ENCODE measurements at regions not wholly inside any gene's neighbourhood (a gene's known extent, or its start where the extent isn't known, plus 50 kb on each side); places are given as distances from the start of the nearest gene placed in this dataset.

GRCh38 chr18:65288908-65289307 is 461.9 kb upstream of the CDH7 start:
- no peak for ATAC-seq
- H3K27ac ChIP-seq (ENCODE audit: low read length), result no peak overlapping the region
- H3K9me3 ChIP-seq (ENCODE audit: control insufficient read depth, low read length), result no peaks in the 10 kb centered on the region
- H3K27me3 ChIP-seq (ENCODE audit: control insufficient read depth, insufficient read depth), result no peaks in the 10 kb centered on the region
- H3K4me3 ChIP-seq (ENCODE audit: low read length), result no peak overlapping the region
- 67% methylated on average over 5 of the region's 5 CpGs for whole genome bisulfite sequencing
- DNase-seq, result no peak
- intact Hi-C loops (cut with DNase I), result no loop called here
- H3K4me1 ChIP-seq (ENCODE audit: control insufficient read depth, insufficient read depth, low read length), result no peaks in the 10 kb centered on the region

DNA sequence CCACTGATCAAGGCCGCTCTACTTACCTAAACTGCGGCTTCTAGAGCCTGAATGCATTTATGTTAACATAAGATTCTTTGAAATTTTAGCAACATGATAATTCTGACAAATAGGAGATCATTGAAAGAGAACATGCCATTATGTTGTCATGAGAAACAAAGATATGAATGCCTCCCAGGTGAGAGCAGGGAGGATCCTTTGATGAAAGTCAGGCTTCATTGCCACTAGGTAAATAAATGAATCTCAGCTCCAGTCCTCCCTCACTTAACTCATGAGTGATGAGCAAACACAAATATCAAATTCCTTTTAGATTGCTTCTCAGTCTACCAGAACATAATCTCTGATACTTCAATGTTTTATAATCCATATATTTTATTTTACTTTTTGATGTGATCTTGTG is 463.2 kb upstream of the CDH7 start:
- intact Hi-C loops (cut with DNase I), result no loop called here
- no peaks in the 10 kb centered on the region for H3K4me1 ChIP-seq (ENCODE audit: control insufficient read depth, insufficient read depth, low read length)
- WGBS, result 95% methylated on average over 2 of the region's 2 CpGs
- no peak overlapping the region for H3K27ac ChIP-seq (ENCODE audit: low read length)
- H3K27me3 ChIP-seq (ENCODE audit: control insufficient read depth, insufficient read depth), result no peaks in the 10 kb centered on the region
- no peaks in the 10 kb centered on the region for H3K9me3 ChIP-seq (ENCODE audit: control insufficient read depth, low read length)
- ATAC-seq (no peak), DNase-seq (no peak)
- H3K4me3 ChIP-seq (ENCODE audit: low read length), result no peak overlapping the region

GRCh38 chr18:65282096-65282495 is 468.7 kb upstream of the CDH7 start:
- Histone ChIP-seq H3K9me3 (ENCODE audit: control insufficient read depth, low read length) (no peaks in the 10 kb centered on the region), H3K27me3 (ENCODE audit: control insufficient read depth, insufficient read depth) (no peaks in the 10 kb centered on the region), H3K27ac (ENCODE audit: low read length) (no peak overlapping the region), H3K4me3 (ENCODE audit: low read length) (no peak overlapping the region), H3K4me1 (ENCODE audit: control insufficient read depth, insufficient read depth, low read length) (no peaks in the 10 kb centered on the region)
- intact Hi-C loops (cut with DNase I), result no loop called here
- DNase-seq (no peak), ATAC-seq (no peak)
- 69% methylated on average over 1 of the region's 1 CpG for WGBS

- WGBS, result 89% methylated on average over 4 of the region's 4 CpGs
Measured at GRCh38 chr18:65279668-65280305, 471.0 kb upstream of the CDH7 start.

DNA sequence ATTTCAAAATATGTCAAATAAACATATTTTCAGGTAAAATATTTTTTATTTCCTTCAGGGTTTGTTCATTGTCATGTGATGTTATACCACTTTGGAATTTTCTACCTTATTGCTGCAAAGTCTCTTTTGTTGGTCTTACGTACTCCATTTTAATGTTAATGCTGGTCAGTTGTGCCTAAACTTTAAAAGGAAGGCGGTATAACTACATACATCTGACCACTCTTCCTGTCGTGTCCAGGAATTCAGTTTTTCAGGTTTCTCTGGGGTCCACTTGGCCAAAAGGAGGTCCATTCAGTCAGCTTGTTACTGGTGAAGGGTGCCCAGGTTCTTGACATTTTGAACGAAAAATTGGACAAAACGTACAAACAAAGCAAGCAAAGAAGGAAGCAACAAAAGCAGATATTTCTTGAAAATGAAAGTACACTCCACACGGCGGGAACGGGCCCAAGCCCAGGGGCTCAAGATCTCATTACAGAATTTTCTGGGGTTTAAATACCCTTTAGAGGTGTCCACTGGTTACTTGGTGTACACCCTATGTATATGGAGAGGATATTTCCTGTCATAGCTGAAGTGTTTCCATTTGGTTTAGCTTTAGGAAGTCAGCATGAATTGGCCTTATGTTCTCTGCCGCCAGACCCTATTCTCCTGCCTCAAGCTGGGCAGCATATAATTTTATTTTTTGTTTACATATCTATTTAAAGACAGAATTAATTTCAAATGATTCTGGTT is 471.7 kb upstream of the CDH7 start:
- ATAC-seq (no peak), DNase-seq (no peak)
- Histone ChIP-seq H3K9me3 (ENCODE audit: control insufficient read depth, low read length) (no peaks in the 10 kb centered on the region), H3K27me3 (ENCODE audit: control insufficient read depth, insufficient read depth) (no peaks in the 10 kb centered on the region), H3K27ac (ENCODE audit: low read length) (no peak overlapping the region), H3K4me3 (ENCODE audit: low read length) (no peak overlapping the region), H3K4me1 (ENCODE audit: control insufficient read depth, insufficient read depth, low read length) (no peaks in the 10 kb centered on the region)
- intact Hi-C loops (cut with DNase I), result no loop called here
- WGBS, result 92% methylated on average over 9 of the region's 9 CpGs

More at GRCh38 chr18:65279668-65280305, 471.0 kb upstream of the CDH7 start:
- Histone ChIP-seq H3K4me1 (ENCODE audit: control insufficient read depth, insufficient read depth, low read length) (no peaks in the 10 kb centered on the region), H3K9me3 (ENCODE audit: control insufficient read depth, low read length) (no peaks in the 10 kb centered on the region), H3K4me3 (ENCODE audit: low read length) (no peak overlapping the region), H3K27me3 (ENCODE audit: control insufficient read depth, insufficient read depth) (no peaks in the 10 kb centered on the region), H3K27ac (ENCODE audit: low read length) (no peak overlapping the region)
- no peak for ATAC-seq
- intact Hi-C loops (cut with DNase I), result no loop called here
- no peak for DNase-seq

GRCh38 chr18:65269375-65269774 is 481.4 kb upstream of the CDH7 start:
- no peak overlapping the region for H3K27ac ChIP-seq (ENCODE audit: low read length)
- intact Hi-C loops (cut with DNase I), result no loop called here
- no peaks in the 10 kb centered on the region for H3K9me3 ChIP-seq (ENCODE audit: control insufficient read depth, low read length)
- 37% methylated on average over 1 of the region's 1 CpG for WGBS
- no peak for DNase-seq
- H3K4me3 ChIP-seq (ENCODE audit: low read length), result no peak overlapping the region
- ATAC-seq, result no peak
- no peaks in the 10 kb centered on the region for H3K4me1 ChIP-seq (ENCODE audit: control insufficient read depth, insufficient read depth, low read length)
- no peaks in the 10 kb centered on the region for H3K27me3 ChIP-seq (ENCODE audit: control insufficient read depth, insufficient read depth)

GRCh38 chr18:65265761-65266160 is 485.1 kb upstream of the CDH7 start:
- no peak overlapping the region for H3K27ac ChIP-seq (ENCODE audit: low read length)
- 85% methylated on average over 1 of the region's 1 CpG for WGBS
- no peak for ATAC-seq
- DNase-seq, result no peak
- intact Hi-C loops (cut with DNase I), result no loop called here
- no peaks in the 10 kb centered on the region for H3K4me1 ChIP-seq (ENCODE audit: control insufficient read depth, insufficient read depth, low read length)
- no peaks in the 10 kb centered on the region for H3K27me3 ChIP-seq (ENCODE audit: control insufficient read depth, insufficient read depth)
- no peaks in the 10 kb centered on the region for H3K9me3 ChIP-seq (ENCODE audit: control insufficient read depth, low read length)
- H3K4me3 ChIP-seq (ENCODE audit: low read length), result no peak overlapping the region

- Histone ChIP-seq H3K4me3 (ENCODE audit: low read length) (no peak overlapping the region), H3K27ac (ENCODE audit: low read length) (no peak overlapping the region), H3K27me3 (ENCODE audit: control insufficient read depth, insufficient read depth) (no peaks in the 10 kb centered on the region), H3K9me3 (ENCODE audit: control insufficient read depth, low read length) (no peaks in the 10 kb centered on the region), H3K4me1 (ENCODE audit: control insufficient read depth, insufficient read depth, low read length) (no peaks in the 10 kb centered on the region)
- 45% methylated on average over 2 of the region's 2 CpGs for WGBS
- ATAC-seq (no peak), DNase-seq (no peak)
- intact Hi-C loops (cut with DNase I), result no loop called here
Measured at GRCh38 chr18:65260030-65260429, 490.8 kb upstream of the CDH7 start.

- ATAC-seq (no peak), DNase-seq (no peak)
- H3K27ac ChIP-seq (ENCODE audit: low read length), result no peak overlapping the region
- no peaks in the 10 kb centered on the region for H3K9me3 ChIP-seq (ENCODE audit: control insufficient read depth, low read length)
- no peak overlapping the region for H3K4me3 ChIP-seq (ENCODE audit: low read length)
- 95% methylated on average over 2 of the region's 2 CpGs for WGBS
- H3K27me3 ChIP-seq (ENCODE audit: control insufficient read depth, insufficient read depth), result no peaks in the 10 kb centered on the region
- intact Hi-C loops (cut with DNase I), result no loop called here
- H3K4me1 ChIP-seq (ENCODE audit: control insufficient read depth, insufficient read depth, low read length), result no peaks in the 10 kb centered on the region
Measured at GRCh38 chr18:65259403-65259802, 491.4 kb upstream of the CDH7 start.

DNA sequence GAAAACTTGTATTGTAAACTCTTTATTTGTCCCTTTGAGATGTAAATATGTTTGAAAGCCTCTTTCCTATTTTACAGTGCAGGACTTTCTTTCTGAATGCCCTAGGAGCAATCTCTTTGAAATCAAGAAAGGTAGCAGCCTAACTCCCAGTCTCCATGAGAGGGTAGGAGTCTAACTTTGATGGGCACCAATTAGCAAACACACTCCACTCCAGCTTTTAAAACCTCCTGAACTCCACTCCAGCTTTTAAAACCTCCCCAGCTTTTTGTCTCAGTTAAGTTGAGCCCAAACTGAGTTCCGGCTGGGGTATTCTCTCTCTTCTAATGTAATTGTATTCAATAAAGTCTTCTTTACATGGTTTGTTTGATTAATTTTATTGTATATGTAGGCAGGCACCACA is 493.7 kb upstream of the CDH7 start:
- Histone ChIP-seq H3K27me3 (ENCODE audit: control insufficient read depth, insufficient read depth) (no peaks in the 10 kb centered on the region), H3K27ac (ENCODE audit: low read length) (no peak overlapping the region), H3K9me3 (ENCODE audit: control insufficient read depth, low read length) (no peaks in the 10 kb centered on the region), H3K4me3 (ENCODE audit: low read length) (no peak overlapping the region), H3K4me1 (ENCODE audit: control insufficient read depth, insufficient read depth, low read length) (no peaks in the 10 kb centered on the region)
- no peak for DNase-seq
- no peak for ATAC-seq
- WGBS, result 41% methylated on average over 1 of the region's 1 CpG
- intact Hi-C loops (cut with DNase I), result no loop called here

GRCh38 chr18:65255417-65255816 is 495.4 kb upstream of the CDH7 start:
- Histone ChIP-seq H3K27me3 (ENCODE audit: control insufficient read depth, insufficient read depth) (no peaks in the 10 kb centered on the region), H3K4me3 (ENCODE audit: low read length) (no peak overlapping the region), H3K4me1 (ENCODE audit: control insufficient read depth, insufficient read depth, low read length) (no peaks in the 10 kb centered on the region), H3K27ac (ENCODE audit: low read length) (no peak overlapping the region), H3K9me3 (ENCODE audit: control insufficient read depth, low read length) (no peaks in the 10 kb centered on the region)
- intact Hi-C loops (cut with DNase I), result no loop called here
- no peak for ATAC-seq
- DNase-seq, result no peak
- WGBS, result 83% methylated on average over 2 of the region's 2 CpGs

Data from right cardiac atrium (tissue), 5 donors.